ENCODE measurements at regions not wholly inside any gene's neighbourhood (a gene's known extent, or its start where the extent isn't known, plus 50 kb on each side); places are given as distances from the start of the nearest gene placed in this dataset.

DNA sequence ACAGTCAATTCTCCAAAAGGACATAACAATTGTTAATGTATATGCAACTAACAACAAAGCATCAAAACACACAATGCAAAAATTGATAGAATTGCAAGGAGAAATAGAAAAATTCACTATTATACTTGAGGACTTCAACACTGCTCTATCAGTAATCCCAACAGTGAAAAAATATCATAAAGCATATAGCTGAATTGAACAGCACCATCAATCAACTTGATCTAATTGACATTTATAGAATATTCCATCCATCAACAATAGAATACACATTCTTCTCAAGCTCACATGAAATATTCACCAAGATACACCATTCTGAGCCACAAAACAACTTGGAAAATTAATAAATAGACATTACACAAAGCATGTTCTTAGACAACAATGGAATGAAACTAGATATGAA lies 60.1 kb upstream of the ASXL3 start:
- CTCF ChIA-PET: no interaction called here
- H3K4me3 ChIP-seq (ENCODE audit: low read depth, low read length): no peak overlapping the region
- no peaks in the 10 kb centered on the region for H3K27me3 ChIP-seq (ENCODE audit: control insufficient read depth, insufficient read depth, low read length)
- H3K36me3 ChIP-seq (ENCODE audit: control insufficient read depth, insufficient read depth, low read length): no peaks in the 10 kb centered on the region
- TF ChIP-seq, protein P1, sequence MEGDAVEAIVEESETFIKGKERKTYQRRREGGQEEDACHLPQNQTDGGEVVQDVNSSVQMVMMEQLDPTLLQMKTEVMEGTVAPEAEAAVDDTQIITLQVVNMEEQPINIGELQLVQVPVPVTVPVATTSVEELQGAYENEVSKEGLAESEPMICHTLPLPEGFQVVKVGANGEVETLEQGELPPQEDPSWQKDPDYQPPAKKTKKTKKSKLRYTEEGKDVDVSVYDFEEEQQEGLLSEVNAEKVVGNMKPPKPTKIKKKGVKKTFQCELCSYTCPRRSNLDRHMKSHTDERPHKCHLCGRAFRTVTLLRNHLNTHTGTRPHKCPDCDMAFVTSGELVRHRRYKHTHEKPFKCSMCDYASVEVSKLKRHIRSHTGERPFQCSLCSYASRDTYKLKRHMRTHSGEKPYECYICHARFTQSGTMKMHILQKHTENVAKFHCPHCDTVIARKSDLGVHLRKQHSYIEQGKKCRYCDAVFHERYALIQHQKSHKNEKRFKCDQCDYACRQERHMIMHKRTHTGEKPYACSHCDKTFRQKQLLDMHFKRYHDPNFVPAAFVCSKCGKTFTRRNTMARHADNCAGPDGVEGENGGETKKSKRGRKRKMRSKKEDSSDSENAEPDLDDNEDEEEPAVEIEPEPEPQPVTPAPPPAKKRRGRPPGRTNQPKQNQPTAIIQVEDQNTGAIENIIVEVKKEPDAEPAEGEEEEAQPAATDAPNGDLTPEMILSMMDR (IDR thresholded peaks at IDR 0.05; ENCODE audit: insufficient read depth, low read depth, low read length): no peak
- POLR2A ChIA-PET: no interaction called here
- DNase-seq (ENCODE audit: low read depth): no peak

- TF ChIP-seq, protein P1 (IDR thresholded peaks at IDR 0.05; ENCODE audit: insufficient read depth, low read depth, low read length): no peak
- DNase-seq (ENCODE audit: low read depth): no peak
- ChIA-PET POLR2A (no interaction called here), CTCF (no interaction called here)
- Histone ChIP-seq H3K36me3 (ENCODE audit: control insufficient read depth, insufficient read depth, low read length) (no peaks in the 10 kb centered on the region), H3K4me3 (ENCODE audit: low read depth, low read length) (no peak overlapping the region), H3K27me3 (ENCODE audit: control insufficient read depth, insufficient read depth, low read length) (no peaks in the 10 kb centered on the region)
Measured at GRCh38 chr18:33513027-33513426, 65.0 kb upstream of the ASXL3 start.

DNA sequence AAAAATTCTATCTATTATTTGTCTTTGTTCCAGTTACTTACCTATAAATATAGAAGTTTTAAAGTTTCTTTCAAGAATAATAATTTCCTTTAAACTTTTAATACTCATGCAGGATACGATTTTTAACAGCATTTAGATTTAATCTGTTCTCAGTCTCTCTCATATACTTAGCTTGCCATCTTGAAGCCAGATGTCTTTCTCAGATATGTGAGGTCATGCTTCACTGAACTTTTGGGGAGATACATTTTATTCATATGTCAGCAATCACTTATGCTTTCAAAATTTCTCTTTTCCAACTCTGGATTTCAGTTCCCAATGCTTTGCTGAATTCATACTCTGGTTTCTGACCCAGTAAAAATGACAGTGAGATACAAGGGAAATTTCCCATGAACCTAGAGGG lies 66.5 kb upstream of the CCDC178 start:
- H3K27me3 ChIP-seq (ENCODE audit: control insufficient read depth, insufficient read depth, low read length): no peaks in the 10 kb centered on the region
- TF ChIP-seq, protein P1 (IDR thresholded peaks at IDR 0.05; ENCODE audit: insufficient read depth, low read depth, low read length): no peak
- ChIA-PET POLR2A (no interaction called here), CTCF (no interaction called here)
- no peaks in the 10 kb centered on the region for H3K36me3 ChIP-seq (ENCODE audit: control insufficient read depth, insufficient read depth, low read length)
- no peak overlapping the region for H3K4me3 ChIP-seq (ENCODE audit: low read depth, low read length)
- DNase-seq (ENCODE audit: low read depth): no peak

GRCh38 chr18:33505798-33506197 lies 65.3 kb upstream of the CCDC178 start:
- CTCF ChIA-PET: interaction anchor here (0.5 kb wide), 1 partner anchor 103 kb away, joined by 5 read pairs; no protein-coding TSS in a partner anchor
- H3K27me3 ChIP-seq (ENCODE audit: control insufficient read depth, insufficient read depth, low read length): no peaks in the 10 kb centered on the region
- H3K4me3 ChIP-seq (ENCODE audit: low read depth, low read length): no peak overlapping the region
- TF ChIP-seq, protein P1 (IDR thresholded peaks at IDR 0.05; ENCODE audit: insufficient read depth, low read depth, low read length): no peak
- H3K36me3 ChIP-seq (ENCODE audit: control insufficient read depth, insufficient read depth, low read length): no peaks in the 10 kb centered on the region
- POLR2A ChIA-PET: no interaction called here
- no peak for DNase-seq (ENCODE audit: low read depth)

DNA sequence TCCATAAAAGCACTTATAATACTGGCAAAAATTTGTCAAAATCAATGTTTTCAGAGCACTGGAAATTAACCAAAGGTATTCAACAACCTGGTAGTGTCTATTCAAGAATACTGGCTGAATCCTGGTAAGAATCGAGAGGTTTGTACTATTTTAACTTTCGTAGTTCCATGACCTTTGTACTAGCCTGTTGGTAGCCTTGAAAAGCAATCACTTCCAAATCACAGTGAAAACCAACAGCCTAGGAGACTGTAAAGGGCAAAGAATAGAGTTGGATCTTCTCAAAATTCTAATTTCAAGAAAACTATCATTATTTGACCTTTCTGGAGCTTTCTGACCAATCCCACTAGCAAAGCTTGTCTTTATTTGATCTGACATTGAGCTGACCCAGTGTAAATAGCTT lies 64.8 kb upstream of the CCDC178 start:
- H3K4me3 ChIP-seq (ENCODE audit: low read depth, low read length): no peak overlapping the region
- DNase-seq (ENCODE audit: low read depth): no peak
- H3K36me3 ChIP-seq (ENCODE audit: control insufficient read depth, insufficient read depth, low read length): no peaks in the 10 kb centered on the region
- H3K27me3 ChIP-seq (ENCODE audit: control insufficient read depth, insufficient read depth, low read length): no peaks in the 10 kb centered on the region
- TF ChIP-seq, protein P1 (IDR thresholded peaks at IDR 0.05; ENCODE audit: insufficient read depth, low read depth, low read length): no peak
- CTCF ChIA-PET: no interaction called here
- POLR2A ChIA-PET: no interaction called here

Data from BJ (cell line).